Stimulated activated CD4-positive, alpha-beta T cell treated with anti-CD3 and anti-CD28 coated beads, TNF-alpha, amount 100 ng/mL, for 24 hours (primary cell): ENCODE measurements at regions not wholly inside any gene's neighbourhood (a gene's known extent, or its start where the extent isn't known, plus 50 kb on each side); places are given as distances from the start of the nearest gene placed in this dataset.
A peak's percentile ranks its signal among the peaks of the same experiment; 100 is the strongest.

Experiments
- DNase-seq, 3 experiments: peaks; one replicate each; pipeline ENCODE4 v3.0.0-alpha.2; 2020; ENCODE audit warnings: low read depth in 3 of 3

DNA sequence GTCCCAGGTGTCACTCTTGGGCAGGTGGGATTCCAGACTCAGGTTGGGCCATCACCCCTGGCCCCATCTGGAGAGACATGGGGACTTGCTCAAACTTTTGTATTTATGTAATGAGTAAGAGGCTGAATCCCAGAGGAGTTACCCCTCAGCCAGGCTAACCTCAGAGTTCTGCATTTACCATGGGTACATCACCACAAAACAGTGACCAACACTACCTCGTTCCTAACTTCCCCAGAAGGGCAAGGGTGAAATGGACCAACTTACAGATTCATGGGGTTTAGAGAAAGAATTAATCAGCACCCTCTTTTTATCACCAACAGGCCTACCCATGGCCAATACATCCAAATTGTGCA, 259.9 kb upstream of the MARCKS start:
- DNase-seq: no peak

DNA sequence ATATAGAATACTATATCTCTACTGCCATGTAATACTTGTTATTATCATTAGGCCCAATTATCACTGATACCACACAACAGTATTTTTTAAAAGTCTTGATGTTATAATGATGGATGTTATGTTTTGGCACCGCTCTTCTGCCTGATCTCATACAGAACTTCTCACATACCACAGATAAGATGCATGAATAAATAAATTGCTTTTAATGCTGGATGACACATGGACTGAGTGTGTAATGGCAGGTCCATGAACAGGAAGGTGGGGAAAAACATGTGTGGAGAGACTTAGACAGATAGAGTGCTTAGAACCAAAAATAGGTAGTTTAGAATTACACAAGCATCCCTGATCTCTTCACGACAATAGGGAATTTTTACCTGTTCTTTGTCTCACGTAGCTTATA, 258.4 kb upstream of the MARCKS start:
- DNase-seq: no peak

DNA sequence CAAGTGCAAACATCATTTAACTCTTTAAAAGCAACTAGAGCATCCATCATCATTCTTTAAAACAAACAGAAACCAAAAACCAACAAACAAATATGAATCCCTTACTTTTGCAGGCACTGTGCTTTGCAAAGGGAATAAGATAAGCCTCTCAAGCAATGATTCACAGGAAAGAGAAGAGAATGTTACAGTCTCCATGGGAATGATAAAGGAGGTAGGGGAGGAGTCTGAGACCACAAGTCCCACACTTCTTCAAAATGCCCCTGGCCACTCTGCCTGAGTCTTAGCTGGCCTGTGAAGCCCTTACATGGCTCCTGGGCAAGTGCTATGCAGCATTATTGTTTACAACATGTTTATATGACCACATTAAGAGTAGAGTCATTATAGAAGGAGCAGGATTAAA, 257.7 kb upstream of the MARCKS start:
- DNase-seq: no peak

DNA sequence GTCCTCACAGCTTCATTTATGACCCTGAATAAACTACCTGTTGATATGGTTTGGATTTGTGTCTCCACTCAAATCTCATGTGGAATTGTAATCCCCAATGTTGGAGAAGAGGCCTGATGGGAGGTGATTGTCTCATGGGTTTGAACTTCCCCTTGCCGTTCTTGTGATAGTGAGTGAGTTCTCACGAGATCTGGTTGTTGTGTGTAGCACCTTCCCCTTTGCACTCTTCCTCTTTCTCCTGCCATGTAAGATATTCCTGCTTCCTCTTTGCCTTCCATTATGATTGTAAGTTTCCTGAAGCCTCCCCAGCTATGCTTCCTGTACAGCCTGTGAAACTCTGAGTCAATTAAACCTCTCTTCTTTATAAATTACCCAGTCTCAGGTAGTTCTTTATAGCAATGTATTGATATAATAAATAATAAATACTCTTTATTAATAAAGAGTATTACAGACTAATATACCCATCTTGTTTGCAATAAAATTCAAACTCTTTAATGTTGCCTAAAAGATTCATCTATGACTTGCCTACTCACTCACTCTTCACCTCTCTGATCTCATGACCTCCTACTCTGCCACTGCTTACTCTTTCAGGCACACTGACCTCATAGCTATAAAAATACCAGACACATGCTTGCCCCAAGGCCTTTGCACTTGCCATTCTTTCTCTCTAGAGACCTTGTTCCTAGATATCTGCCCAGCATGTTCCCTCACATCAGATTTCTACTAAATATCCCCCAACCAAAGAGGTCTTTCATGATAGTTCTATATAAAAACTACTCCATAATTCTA, 256.4 kb upstream of the MARCKS start:
- DNase-seq: no peak

DNA sequence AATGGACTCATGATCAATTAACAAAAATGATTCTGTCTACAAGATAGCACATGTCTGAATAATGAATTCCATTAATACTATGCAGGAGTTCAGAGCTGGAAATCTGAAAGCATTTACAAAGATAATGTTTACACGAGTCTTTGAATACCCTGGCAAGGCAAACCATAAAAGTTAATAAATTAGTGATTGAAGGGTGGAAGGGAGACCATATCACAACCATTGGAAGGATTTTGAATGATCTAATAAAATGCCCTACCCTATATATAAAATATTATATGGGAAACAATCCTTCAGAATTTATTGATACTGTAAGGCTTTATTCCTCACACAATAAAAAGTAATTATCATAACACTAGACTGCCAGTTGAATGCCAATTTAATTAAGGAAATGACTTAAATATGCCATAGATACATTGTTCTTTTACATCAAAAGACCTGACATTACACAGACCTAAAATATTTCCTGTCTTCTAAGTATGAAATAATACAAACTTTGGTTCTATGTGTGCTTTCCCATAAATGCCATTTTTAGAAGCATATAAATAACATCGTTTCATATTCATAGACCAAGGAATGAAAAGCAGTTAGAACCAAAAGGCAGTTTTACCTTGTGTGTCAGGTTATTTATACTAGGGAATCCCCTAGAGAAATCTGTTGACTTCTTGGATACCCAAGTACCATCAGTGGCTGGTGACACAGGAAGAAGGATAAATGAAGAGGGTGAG, 249.2 kb upstream of the MARCKS start:
- DNase-seq: no peak

DNA sequence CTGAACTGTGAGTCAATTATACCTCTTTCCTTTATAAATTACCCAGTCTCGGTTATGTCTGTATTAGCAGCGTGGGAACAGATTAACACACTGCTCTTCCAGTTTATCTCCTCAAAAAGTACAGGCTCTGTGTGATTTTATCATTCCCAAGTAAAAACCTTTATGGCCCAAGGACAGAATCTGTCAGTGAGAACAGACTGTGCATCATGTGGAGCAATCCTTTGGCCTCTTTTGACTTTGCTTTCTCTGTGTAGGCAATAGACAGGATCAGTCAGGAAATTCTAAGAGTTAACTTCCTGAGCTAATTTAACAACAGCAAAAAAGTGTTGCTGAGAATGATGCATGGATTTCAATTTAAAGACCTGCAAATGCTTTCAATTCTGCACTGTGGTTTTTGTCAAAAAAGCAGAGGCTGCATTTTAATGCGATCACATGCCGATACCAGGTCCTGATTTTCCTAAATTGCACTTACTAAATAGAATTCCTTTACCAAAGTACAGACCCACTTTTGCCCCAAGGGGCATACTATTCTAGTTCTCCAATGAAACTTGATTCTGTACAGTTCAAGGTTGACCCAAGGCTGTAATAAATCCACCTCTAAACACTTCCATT, 246.7 kb upstream of the MARCKS start:
- no peak for DNase-seq

DNA sequence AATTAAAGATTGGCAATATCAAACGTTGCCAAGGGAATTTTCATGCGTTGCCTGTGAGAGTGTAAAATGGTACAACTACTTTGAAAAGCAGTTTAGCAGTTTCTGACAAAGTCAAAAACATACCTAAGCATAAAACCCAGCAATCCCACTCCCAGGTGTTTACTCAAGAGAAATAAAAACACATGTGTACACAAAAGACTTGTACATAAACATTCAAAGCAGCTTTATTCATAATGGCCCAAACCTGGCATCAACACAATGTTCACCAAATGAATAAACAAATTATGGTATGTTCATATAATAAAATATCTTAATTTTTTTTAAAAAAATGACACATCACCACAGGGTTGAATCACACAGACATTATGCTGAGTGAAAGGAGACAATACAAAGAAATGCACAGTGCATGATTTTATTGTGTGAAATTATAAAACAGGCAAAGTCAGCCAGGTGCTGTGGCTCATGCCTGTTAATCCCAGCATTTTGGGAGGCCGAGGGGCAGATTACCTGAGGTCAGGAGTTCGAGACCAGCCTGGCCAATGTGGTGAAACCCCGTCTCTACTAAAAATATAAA, 240.4 kb upstream of the MARCKS start:
- no peak for DNase-seq

DNA sequence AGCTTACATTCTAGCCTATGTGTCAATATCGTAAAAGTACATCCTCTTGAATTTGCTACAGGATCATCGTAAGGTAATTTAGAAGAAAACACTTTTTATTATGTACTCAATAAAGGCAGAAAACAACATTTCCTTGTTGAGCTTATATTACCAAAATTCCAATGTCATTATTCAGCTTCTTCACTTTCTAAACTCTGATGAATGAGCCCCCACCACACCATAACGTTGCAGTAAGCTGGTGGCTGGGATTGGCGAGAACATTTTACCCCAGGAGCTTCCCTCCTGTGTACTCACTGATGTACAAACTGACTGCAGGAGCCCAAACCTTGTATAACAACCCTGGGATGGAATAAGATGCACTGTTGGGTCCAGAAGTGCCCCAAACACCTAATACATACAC, 238.1 kb upstream of the MARCKS start:
- no peak for DNase-seq

DNA sequence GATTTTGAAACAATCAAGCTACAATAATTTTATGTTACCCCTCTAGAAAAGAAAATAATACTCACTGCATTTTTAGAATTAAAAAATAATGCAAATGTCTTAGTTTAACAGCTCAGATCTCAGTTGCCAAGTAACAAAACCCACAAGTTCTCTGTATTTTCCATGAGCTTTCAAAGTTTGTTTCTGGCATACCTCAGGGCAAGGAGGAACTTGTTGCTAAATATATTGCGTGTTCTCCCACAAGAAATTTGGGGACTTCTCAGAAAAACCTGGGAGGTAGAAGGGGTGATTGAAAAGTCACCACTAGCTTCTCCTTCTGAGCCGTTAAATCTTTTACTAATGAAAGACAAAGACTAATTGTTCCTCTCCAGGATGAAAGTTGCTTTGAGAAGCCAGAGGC, 236.8 kb upstream of the MARCKS start:
- DNase-seq: no peak

DNA sequence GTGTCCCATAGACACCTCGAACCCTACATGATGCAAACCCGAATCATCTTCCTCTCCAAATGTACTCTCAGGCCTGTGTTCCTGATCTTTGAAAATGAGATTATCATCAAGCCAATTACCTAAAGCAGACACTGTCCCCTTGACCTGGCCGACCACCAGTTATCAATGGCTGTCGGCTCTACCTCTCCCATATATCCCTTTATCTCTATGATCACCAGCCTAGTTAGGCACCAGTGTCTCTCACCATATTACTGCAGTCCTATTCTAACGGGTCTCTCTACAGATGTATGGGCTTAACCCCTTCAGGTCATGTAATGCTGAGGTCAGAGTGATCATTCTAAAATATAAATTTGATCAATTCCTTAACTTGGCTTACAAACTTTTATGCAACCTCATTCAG, 234.9 kb upstream of the MARCKS start:
- DNase-seq: no peak

DNA sequence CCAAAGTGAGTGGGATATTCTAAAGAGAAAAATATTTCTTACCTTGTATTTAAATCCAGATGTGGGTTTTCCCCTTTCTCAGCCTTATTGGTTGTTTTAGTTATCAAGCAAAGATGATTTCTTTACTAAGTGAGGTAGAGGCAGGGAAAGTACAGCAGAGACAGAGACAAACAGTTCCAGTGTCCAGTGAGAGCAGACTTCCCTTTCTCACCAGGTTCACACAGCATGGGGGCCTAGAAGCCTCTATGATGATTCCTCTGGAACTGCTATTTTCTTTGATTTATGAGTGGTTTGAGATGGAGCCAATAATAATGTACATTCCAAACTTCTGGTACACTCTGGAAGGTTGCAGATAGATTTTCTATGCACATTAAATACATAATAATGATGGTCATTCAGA, 234.0 kb upstream of the MARCKS start:
- no peak for DNase-seq

DNA sequence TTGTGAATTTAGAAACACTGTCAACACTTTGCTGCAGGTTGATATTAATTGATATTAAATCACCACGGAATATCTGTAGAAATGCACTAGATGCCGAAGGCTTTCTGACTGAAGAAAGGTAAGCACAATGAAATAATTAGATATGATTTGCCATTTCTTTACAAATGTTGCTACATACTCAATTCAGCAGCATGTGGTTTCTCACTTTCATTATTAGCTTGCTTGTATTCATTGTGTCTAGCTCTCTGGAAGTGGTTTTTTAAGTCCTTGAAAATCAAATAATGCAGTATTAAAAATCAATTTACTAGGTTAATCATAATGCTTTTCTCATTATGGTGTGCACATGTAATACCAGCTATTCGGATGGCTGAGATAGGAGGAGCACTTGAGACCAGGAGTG, 231.3 kb upstream of the MARCKS start:
- DNase-seq: no peak

DNA sequence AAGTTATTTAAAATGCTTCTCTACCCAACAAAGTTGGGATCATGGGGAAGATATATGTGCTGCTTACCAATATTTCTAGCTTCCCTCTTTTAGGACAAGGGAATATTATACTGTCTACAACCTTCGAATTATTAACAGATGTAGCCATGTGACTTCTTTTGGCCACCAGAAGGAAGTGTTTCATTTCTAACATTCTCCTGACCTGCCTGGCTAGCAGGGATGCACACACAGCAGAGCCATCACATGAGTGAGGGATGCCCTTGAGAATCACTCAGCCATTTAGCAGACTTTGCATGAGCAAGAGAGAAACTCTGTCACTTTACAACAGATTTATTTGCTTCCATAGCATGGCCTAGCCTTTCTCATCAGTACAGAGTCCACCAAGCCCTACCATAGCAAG, 230.7 kb upstream of the MARCKS start:
- no peak for DNase-seq

DNA sequence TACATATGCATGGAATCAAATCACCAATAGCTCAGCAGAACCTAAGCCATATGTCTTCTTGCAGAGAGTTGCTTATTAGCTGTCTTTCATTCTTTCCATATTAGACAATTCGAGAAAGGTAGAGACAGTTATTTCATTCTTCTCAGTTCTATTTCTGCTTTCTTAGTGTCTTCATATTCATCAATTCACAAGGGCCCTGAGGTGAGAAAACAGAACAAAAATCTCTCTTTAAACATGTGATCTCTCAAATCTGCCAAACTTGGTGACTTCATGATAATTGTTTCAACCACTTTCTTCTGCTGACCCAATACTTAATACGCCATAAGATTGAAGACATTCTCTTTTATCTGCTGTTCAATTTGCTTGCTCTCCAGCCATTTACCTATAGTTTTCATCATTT, 229.7 kb upstream of the MARCKS start:
- DNase-seq: no peak

DNA sequence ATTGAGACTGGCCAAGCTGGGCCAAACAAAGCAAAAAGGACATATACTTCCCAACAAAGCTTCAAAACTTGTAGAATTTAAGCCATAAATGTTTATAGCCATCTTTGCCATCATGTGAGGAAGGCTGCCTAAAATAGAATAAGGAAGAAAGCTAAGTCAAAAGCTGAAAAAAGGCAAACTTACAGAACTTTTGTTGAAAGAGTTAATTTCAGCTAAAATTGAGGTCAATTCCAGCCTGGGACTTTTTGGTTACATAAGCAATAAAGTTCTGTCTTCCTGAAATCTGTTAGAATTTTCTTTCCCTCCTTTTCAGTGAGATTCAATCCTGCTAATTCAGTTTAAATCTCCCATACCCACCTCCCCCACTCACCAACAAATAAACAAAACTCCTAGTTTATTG, 227.9 kb upstream of the MARCKS start:
- no peak for DNase-seq

DNA sequence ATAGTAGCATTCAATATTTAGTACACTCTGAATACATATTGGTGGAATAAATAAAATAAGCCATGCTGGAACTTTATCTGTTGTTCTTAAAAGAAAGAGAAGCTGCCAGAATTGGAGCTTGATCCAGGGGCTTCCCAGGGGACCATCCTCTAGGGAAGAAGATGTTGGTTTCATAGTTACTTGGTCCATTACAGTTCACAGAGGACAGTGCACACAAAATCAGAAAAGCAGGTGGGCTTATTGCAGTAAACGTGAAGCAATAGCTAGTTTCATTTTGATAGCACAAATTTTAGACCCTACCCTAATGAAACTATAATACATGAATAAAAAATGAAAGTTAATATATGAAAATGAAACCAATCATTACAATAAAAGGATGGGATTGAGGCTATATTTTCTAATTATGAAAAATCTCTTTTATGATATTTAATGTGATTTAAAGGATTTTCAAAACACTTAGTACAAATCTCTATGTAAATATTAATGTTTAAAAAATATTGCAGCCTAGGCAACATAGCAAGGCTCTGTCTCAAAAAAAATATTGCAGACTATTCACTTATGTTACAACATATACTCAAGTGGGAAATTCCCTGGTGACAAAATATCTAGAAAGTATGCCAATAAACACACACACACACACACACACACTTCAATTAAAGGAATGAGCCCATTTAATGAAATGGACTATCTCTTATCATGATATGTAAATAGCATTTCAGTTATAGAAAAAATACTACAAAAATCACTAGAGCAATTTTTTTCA, 227.0 kb upstream of the MARCKS start:
- no peak for DNase-seq

DNA sequence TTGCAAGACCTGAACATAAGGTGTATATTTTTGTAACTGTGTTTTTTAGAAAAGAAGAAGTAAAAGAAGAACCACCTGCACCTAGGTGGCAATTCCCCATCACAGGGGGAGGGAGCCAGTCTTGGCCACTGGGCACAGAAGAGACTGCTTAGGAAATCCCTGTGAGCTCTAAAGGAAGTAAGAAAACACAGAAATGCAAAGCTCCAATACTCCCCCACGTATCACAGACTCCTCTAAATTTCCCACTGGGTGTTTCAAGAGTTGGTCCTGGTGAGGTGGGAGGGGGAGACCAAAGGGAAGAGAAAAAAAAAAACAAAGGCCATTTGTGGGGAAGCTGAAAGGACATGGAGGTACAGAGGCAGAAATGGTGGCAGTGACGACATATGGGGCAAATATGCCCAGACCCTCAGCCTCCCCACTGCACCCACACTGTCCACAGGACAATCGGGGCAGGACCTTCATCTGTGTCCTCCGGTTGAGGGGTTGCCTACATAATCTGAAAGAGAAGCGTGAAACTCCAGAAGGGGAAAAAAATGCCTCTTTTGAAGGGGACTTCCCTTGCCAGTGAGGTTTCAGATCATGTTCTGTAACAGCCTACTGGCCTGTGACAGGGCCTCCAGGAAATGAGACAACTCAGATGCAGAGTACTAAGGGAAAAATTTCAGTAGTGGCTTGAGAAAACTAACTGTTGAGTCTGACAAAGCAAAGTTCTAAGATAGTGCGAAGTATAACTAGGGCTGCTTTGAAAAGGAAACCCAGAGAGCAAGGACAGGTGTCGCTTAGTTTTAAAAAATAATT, 226.2 kb upstream of the MARCKS start:
- peak in 1 of 3 experiments; percentile 7 for DNase-seq

DNA sequence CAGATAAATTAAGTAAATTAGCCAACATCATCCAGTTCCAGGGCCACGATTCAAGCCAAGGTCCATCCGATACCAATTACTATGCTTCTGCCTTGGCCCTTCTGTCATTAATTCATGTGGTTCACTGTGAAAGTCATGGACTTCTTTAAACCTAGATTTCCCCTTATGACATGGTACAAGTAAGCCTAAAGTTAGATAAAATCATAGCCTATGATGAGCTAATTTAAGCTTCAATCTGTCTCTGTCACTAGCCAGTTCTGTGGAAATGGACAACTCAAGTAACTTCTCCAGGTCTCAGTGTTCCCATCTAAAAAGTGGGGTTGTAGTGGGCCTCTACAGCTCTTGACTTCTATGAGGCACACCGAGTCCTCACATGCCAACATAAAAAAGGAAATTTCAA, 225.5 kb upstream of the MARCKS start:
- DNase-seq: no peak

DNA sequence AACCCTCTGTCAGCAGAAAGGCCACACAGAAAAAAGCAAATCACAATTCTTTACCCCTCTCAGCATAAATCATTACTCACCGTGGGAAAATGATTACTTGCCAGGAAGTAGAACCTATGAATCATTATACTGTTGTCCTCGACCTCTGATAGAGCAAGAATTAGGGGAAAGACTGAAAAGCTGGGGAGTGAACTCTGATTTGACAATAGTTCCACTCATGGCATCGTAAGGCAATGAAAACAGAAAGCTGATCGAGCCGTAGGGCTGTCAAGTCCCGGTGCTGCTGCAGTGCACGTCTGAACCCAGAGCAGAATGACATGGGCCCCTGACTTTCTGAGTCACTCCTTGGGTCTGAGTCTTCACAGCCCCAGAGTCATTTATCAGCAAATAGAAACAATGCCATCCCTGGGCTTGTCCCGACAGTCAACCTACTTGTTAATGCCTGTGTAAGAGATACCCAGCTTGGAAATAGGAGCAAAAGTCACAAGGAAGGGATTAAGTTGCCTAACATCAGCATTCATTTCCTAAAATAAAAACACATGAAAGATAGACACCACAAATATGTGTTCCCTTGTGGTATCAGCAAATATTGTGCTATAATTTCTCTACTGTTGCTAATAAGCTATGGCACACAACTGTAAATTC, 224.8 kb upstream of the MARCKS start:
- peak; percentile 9 to 46 (median 15) for DNase-seq

DNA sequence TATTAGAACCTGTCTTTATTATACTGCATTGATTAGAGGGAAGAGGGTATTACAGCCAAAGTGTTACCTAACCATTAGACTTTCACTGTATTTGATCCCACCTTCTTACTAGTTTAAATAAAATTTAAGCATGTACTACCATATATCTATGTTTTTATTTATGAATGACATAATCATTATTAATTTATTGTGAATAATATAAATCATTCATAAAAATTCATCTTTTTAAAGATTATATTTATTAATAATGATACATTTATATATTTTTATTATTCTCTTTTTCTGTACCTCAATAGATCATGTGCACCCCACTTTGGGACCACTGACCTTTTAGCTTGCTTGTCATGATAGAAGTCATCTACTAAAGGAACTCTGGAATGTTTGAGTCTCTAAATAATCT, 223.5 kb upstream of the MARCKS start:
- DNase-seq: no peak
